ENCODE measurements at regions not wholly inside any gene's neighbourhood (a gene's known extent, or its start where the extent isn't known, plus 50 kb on each side); places are given as distances from the start of the nearest gene placed in this dataset.

GRCh38 chrX:96140796-96141195, 543.8 kb upstream of the DIAPH2 start (continued):
- TF ChIP-seq EP300 (IDR thresholded peaks at IDR 0.05; ENCODE audit: borderline replicate concordance in 1 of 2, low read depth in 2 of 2, low read length in 2 of 2), result no peak
- TF ChIP-seq EGR1 (IDR thresholded peaks at IDR 0.05; ENCODE audit: borderline replicate concordance, low read depth, low read length), result no peak
- no peak for TF ChIP-seq SIN3A (conservative IDR thresholded peaks at IDR 0.05 in 1 of 2, IDR thresholded peaks at IDR 0.05 in 1 of 2; ENCODE audit: low read depth in 1 of 2, low read length in 2 of 2)

Measured in H1 (cell line).